HG03460 (cell line): ENCODE measurements at regions not wholly inside any gene's neighbourhood (a gene's known extent, or its start where the extent isn't known, plus 50 kb on each side); places are given as distances from the start of the nearest gene placed in this dataset.
"Not testable (repeated sequence)": the region's sequence is repeated elsewhere in the genome, so short reads cannot be mapped to it uniquely, and the experiment has no call there.

Source experiments
- ATAC-seq: cut with Tn5 transposase; IDR thresholded peaks from one replicate; pipeline ENCODE4 v1.9.1; 2021; ENCODE audit not compliant: unreplicated experiment

GRCh38 chr10:109664554-109664953 is 258.8 kb downstream of the XPNPEP1 start:
- ATAC-seq = no peak

GRCh38 chr10:109663122-109663521 is 260.2 kb downstream of the XPNPEP1 start:
- no peak for ATAC-seq

- ATAC-seq = not testable (repeated sequence)
Measured at GRCh38 chr10:109652612-109653011, 270.7 kb downstream of the XPNPEP1 start.

GRCh38 chr10:109650228-109650627 is 273.1 kb downstream of the XPNPEP1 start:
- no peak for ATAC-seq

GRCh38 chr10:109647627-109648026 is 275.7 kb downstream of the XPNPEP1 start:
- ATAC-seq = no peak

GRCh38 chr10:109633846-109634245 is 289.5 kb downstream of the XPNPEP1 start:
- no peak for ATAC-seq

GRCh38 chr10:109633017-109633416 is 290.3 kb downstream of the XPNPEP1 start:
- ATAC-seq = not testable (repeated sequence)

- no peak for ATAC-seq
Measured at GRCh38 chr10:109624939-109625338, 298.4 kb downstream of the XPNPEP1 start.

GRCh38 chr10:109622566-109622965 is 300.7 kb downstream of the XPNPEP1 start:
- no peak for ATAC-seq

- ATAC-seq = no peak
Measured at GRCh38 chr10:109620396-109620795, 302.9 kb downstream of the XPNPEP1 start.

GRCh38 chr10:109619914-109620313 is 303.4 kb downstream of the XPNPEP1 start:
- ATAC-seq = no peak

GRCh38 chr10:109618748-109619147 is 304.6 kb downstream of the XPNPEP1 start:
- ATAC-seq = no peak

GRCh38 chr10:109618301-109618700 is 305.0 kb downstream of the XPNPEP1 start:
- no peak for ATAC-seq

GRCh38 chr10:109616359-109616980 is 306.8 kb downstream of the XPNPEP1 start:
- ATAC-seq = no peak

GRCh38 chr10:109595356-109595755 is 328.0 kb downstream of the XPNPEP1 start:
- not testable (repeated sequence) for ATAC-seq

- ATAC-seq = no peak
Measured at GRCh38 chr10:109593682-109594081, 329.6 kb downstream of the XPNPEP1 start.

GRCh38 chr10:109592391-109592790 is 330.9 kb downstream of the XPNPEP1 start:
- no peak for ATAC-seq

GRCh38 chr10:109591601-109592000 is 331.7 kb downstream of the XPNPEP1 start:
- no peak for ATAC-seq

GRCh38 chr10:109588259-109588658 is 335.1 kb downstream of the XPNPEP1 start:
- no peak for ATAC-seq

- no peak for ATAC-seq
Measured at GRCh38 chr10:109587366-109587765, 335.9 kb downstream of the XPNPEP1 start.

- no peak for ATAC-seq
Measured at GRCh38 chr10:109556399-109556798, 366.9 kb downstream of the XPNPEP1 start.

- not testable (repeated sequence) for ATAC-seq
Measured at GRCh38 chr10:109542050-109542603, 381.2 kb downstream of the XPNPEP1 start.

- no peak for ATAC-seq
Measured at GRCh38 chr10:109534193-109534592, 389.1 kb downstream of the XPNPEP1 start.
